GM12878 (cell line): ENCODE measurements at regions not wholly inside any gene's neighbourhood (a gene's known extent, or its start where the extent isn't known, plus 50 kb on each side); places are given as distances from the start of the nearest gene placed in this dataset.

ENCODE experiments used
- ATAC-seq: fragments of 200-7000 bp; cut with Tn5 transposase; 3 replicates; pipeline ENCODE4 v1.9.1; 2020; ENCODE audit warnings: mild to moderate bottlenecking, moderate library complexity
- BruUV-seq: library from RNA; stranded (reverse); fragments of 400-500 nt; replicated peaks from 2 replicates; lab custom pipeline; 2021; lab: Mats Ljungman, UMichigan
- CTCF ChIA-PET: fragments of 300-600 bp; sonication (Branson Sonifier 250); formaldehyde crosslinking; extraction: SDS; loops from one replicate; lab custom pipeline; 2021; ENCODE audit warnings: inconsistent platforms; lab: Yijun Ruan, JAX
- POLR2A ChIA-PET: fragments of 350-600 bp; formaldehyde crosslinking; extraction: SDS; loops from one replicate; lab custom pipeline; 2021; ENCODE audit warnings: inconsistent platforms; lab: Charles Lee
- RAD21 ChIA-PET: fragments of 300-600 bp; sonication (Branson Sonifier 250); formaldehyde crosslinking; loops from one replicate; lab custom pipeline; 2023; ENCODE audit warnings: antibody characterized with exemption; ENCODE audit not compliant: unreplicated experiment; lab: Charles Lee
- SMC1A ChIA-PET: fragments of 300-600 bp; sonication (Branson Sonifier 250); formaldehyde crosslinking; loops from one replicate; lab custom pipeline; 2023; ENCODE audit not compliant: unreplicated experiment, uncharacterized antibody; lab: Charles Lee
- DNase-seq: peaks from one replicate; pipeline ENCODE4 v3.0.0-alpha.2; 2011; ENCODE audit warnings: low read depth, low spot score
- FAIRE-seq: peaks from 3 replicates; lab custom pipeline; 2011; peaks lifted over from hg19 to GRCh38; lab: Jason Lieb, UNC
- H2AFZ ChIP-seq: 2 replicates; pipeline ENCODE4 v1.6.0; 2011; ENCODE audit warnings: low read depth, low read length, control low read depth; ENCODE audit not compliant: control insufficient read depth
- H3K27ac ChIP-seq: 2 replicates; pipeline ENCODE4 v1.5.1; 2011; ENCODE audit warnings: control low read depth; ENCODE audit not compliant: control insufficient read depth, insufficient read depth
- H3K27me3 ChIP-seq, 2 experiments: replicated peaks in 1 of 2; 2 replicates each; pipeline versions ENCODE4 v1.6.0 to v1.6.1; 2011; ENCODE audit warnings: low read length in 1 of 2; ENCODE audit not compliant: control insufficient read depth in 2 of 2, insufficient read depth in 2 of 2
- H3K36me3 ChIP-seq, 2 experiments: 2 replicates each; pipeline ENCODE4 v1.5.1; 2011; ENCODE audit warnings: low read length in 1 of 2; ENCODE audit not compliant: control insufficient read depth in 2 of 2, insufficient read depth in 2 of 2
- H3K4me1 ChIP-seq: 2 replicates; pipeline ENCODE4 v1.6.1; 2011; ENCODE audit warnings: mild to moderate bottlenecking, low read length, moderate library complexity, mixed read lengths; ENCODE audit not compliant: control insufficient read depth, insufficient read depth
- H3K4me2 ChIP-seq: 2 replicates; pipeline ENCODE4 v1.6.0; 2011; ENCODE audit warnings: control low read depth; ENCODE audit not compliant: control insufficient read depth, insufficient read depth
- H3K4me3 ChIP-seq: fragments of 200-600 bp; sonication (generic); 2 replicates; pipeline ENCODE4 v1.5.1; 2016
- H3K79me2 ChIP-seq: 2 replicates; pipeline ENCODE4 v1.6.0; 2011; ENCODE audit warnings: low read length; ENCODE audit not compliant: control insufficient read depth, insufficient read depth
- H3K9ac ChIP-seq: 2 replicates; pipeline ENCODE4 v1.8.0; 2011; ENCODE audit warnings: low read length, control low read depth, mixed read lengths; ENCODE audit not compliant: control insufficient read depth, insufficient read depth
- H3K9me3 ChIP-seq: replicated peaks from 3 replicates; pipeline ENCODE4 v1.5.1; 2011; ENCODE audit warnings: mild to moderate bottlenecking, low read length; ENCODE audit not compliant: control insufficient read depth, insufficient read depth
- H4K20me1 ChIP-seq: 2 replicates; pipeline ENCODE4 v1.6.0; 2011; ENCODE audit not compliant: control insufficient read depth, insufficient read depth
- DPF2 ChIP-seq: fragments of 450-650 bp; IDR thresholded peaks from 2 replicates; pipeline ENCODE4 v1.6.1; 2017; ENCODE audit warnings: mild to moderate bottlenecking
- ELK1 ChIP-seq: IDR thresholded peaks from 2 replicates; pipeline ENCODE4 v1.6.1; 2012; ENCODE audit warnings: low read depth, low read length, improper control_type of control experiment
- GATAD2B ChIP-seq: fragments of 450-650 bp; conservative IDR thresholded peaks from 2 replicates; pipeline ENCODE4 v1.6.1; 2017; ENCODE audit warnings: low read depth, mild to moderate bottlenecking, moderate library complexity
- MEF2A ChIP-seq: IDR thresholded peaks from 2 replicates; pipeline ENCODE4 v1.6.1; 2011; ENCODE audit warnings: low read depth, mild to moderate bottlenecking, low read length, moderate library complexity; ENCODE audit not compliant: insufficient read depth
- WGBS: methylation state at CpG from one replicate; pipeline ENCODE4 v1.1.6; 2016; ENCODE audit warnings: low lambda C conversion rate; ENCODE audit not compliant: insufficient replicate concordance, insufficient coverage; ENCODE audit errors: missing lambda C conversion rate; 5-methylcytosine and 5-hydroxymethylcytosine counted together
- in situ Hi-C: fragments of 300-500 bp; cut with MboI; formaldehyde crosslinking; loops from 9 replicates; pipeline ENCODE4 v1.14.3; 2018; ENCODE audit warnings: mixed read lengths
- intact Hi-C: fragments of 100-400 bp; cut with micrococcal nuclease; formaldehyde crosslinking; loops from one replicate; pipeline ENCODE4 v1.14.2; 2022; ENCODE audit not compliant: unreplicated experiment
- TF ChIP-seq, protein P1 (sequence below): fragments of 450-650 bp; formaldehyde crosslinking; IDR thresholded peaks from 2 replicates; pipeline ENCODE4 v1.4.0; 2022; ENCODE audit warnings: mild to moderate bottlenecking, moderate library complexity
- TF ChIP-seq, protein P2 (sequence below): fragments of 450-650 bp; conservative IDR thresholded peaks from 2 replicates; pipeline ENCODE4 v1.6.1; 2017; ENCODE audit warnings: mild to moderate bottlenecking, moderate library complexity

GRCh38 chr2:8491296-8492027 is 190.4 kb upstream of the ID2 start (continued):
- TF ChIP-seq DPF2 (no peak), MEF2A (no peak), ELK1 (no peak), GATAD2B (no peak)

DNA sequence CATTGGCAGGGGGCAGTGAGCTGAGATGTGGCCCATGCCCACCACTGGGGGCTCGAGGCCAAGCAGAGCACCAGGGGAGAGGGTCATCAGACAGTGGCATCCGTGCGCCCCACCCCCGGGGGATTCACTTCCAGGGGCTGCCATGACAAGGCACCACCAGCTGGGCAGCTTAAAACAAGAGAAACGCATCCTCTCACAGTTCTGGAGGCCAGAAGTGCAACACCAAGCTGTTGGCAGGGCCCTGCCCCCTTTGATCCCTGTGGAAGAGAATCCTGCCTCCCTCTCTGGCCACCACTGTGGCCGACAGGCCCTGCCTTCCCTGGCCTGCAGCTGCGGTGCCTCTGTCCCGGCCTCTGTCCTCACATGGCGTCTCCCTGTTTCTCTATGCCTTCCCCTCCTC is 187.7 kb upstream of the ID2 start:
- POLR2A ChIA-PET = interaction anchor here (1.0 to 1.5 kb wide), 2 partner anchors 19 to 21 kb away, joined by 3 to 4 read pairs; no protein-coding TSS in a partner anchor
- RAD21 ChIA-PET = no interaction called here
- no peaks in the 10 kb centered on the region for H4K20me1 ChIP-seq
- no peaks in the 10 kb centered on the region for H3K79me2 ChIP-seq
- TF ChIP-seq, protein P1, sequence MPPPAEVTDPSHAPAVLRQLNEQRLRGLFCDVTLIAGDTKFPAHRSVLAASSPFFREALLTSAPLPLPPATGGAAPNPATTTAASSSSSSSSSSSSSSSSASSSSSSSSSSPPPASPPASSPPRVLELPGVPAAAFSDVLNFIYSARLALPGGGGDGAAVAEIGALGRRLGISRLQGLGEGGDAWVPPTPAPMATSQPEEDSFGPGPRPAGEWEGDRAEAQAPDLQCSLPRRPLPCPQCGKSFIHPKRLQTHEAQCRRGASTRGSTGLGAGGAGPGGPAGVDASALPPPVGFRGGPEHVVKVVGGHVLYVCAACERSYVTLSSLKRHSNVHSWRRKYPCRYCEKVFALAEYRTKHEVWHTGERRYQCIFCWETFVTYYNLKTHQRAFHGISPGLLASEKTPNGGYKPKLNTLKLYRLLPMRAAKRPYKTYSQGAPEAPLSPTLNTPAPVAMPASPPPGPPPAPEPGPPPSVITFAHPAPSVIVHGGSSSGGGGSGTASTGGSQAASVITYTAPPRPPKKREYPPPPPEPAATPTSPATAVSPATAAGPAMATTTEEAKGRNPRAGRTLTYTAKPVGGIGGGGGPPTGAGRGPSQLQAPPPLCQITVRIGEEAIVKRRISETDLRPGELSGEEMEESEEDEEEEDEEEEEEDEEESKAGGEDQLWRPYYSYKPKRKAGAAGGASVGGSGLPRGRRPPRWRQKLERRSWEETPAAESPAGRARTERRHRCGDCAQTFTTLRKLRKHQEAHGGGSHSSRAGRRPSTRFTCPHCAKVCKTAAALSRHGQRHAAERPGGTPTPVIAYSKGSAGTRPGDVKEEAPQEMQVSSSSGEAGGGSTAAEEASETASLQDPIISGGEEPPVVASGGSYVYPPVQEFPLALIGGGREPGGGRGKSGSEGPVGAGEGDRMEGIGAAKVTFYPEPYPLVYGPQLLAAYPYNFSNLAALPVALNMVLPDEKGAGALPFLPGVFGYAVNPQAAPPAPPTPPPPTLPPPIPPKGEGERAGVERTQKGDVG (CRISPR knock-in tag) = no peak
- TF ChIP-seq, protein P2, sequence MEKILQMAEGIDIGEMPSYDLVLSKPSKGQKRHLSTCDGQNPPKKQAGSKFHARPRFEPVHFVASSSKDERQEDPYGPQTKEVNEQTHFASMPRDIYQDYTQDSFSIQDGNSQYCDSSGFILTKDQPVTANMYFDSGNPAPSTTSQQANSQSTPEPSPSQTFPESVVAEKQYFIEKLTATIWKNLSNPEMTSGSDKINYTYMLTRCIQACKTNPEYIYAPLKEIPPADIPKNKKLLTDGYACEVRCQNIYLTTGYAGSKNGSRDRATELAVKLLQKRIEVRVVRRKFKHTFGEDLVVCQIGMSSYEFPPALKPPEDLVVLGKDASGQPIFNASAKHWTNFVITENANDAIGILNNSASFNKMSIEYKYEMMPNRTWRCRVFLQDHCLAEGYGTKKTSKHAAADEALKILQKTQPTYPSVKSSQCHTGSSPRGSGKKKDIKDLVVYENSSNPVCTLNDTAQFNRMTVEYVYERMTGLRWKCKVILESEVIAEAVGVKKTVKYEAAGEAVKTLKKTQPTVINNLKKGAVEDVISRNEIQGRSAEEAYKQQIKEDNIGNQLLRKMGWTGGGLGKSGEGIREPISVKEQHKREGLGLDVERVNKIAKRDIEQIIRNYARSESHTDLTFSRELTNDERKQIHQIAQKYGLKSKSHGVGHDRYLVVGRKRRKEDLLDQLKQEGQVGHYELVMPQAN = no peak
- TF ChIP-seq, all 136 proteins: peak for 0
- no peak for ATAC-seq
- DNase-seq = no peak
- Histone ChIP-seq H3K9ac (no peak overlapping the region), H3K4me1 (peaks cover under 1% of the 10 kb centered on the region; the same call in 1 of the 2 replicates), H3K9me3 (no peaks in the 10 kb centered on the region), H3K27me3 (no peaks in the 10 kb centered on the region), H3K27ac (no peak overlapping the region), H3K4me2 (no peak overlapping the region), H3K36me3 (no peaks in the 10 kb centered on the region), H2AFZ (no peak overlapping the region), H3K4me3 (no peak overlapping the region)
- ChIA-PET SMC1A (interaction anchor here (1.0 to 8.2 kb wide), 3 partner anchors 19 to 50 kb away, joined by 3 to 79 read pairs (median 3); no protein-coding TSS in a partner anchor), CTCF (interaction anchor here (2.3 kb wide), 1 partner anchor 17 kb away, joined by 6 read pairs; no protein-coding TSS in a partner anchor)
- 62% methylated on average over 9 of the region's 9 CpGs for WGBS
- in situ Hi-C loops = no loop called here
- no peak for FAIRE-seq
- no TSS peak for BruUV-seq
- intact Hi-C loops = no loop called here
